ENCODE measurements at regions not wholly inside any gene's neighbourhood (a gene's known extent, or its start where the extent isn't known, plus 50 kb on each side); places are given as distances from the start of the nearest gene placed in this dataset.

DNA sequence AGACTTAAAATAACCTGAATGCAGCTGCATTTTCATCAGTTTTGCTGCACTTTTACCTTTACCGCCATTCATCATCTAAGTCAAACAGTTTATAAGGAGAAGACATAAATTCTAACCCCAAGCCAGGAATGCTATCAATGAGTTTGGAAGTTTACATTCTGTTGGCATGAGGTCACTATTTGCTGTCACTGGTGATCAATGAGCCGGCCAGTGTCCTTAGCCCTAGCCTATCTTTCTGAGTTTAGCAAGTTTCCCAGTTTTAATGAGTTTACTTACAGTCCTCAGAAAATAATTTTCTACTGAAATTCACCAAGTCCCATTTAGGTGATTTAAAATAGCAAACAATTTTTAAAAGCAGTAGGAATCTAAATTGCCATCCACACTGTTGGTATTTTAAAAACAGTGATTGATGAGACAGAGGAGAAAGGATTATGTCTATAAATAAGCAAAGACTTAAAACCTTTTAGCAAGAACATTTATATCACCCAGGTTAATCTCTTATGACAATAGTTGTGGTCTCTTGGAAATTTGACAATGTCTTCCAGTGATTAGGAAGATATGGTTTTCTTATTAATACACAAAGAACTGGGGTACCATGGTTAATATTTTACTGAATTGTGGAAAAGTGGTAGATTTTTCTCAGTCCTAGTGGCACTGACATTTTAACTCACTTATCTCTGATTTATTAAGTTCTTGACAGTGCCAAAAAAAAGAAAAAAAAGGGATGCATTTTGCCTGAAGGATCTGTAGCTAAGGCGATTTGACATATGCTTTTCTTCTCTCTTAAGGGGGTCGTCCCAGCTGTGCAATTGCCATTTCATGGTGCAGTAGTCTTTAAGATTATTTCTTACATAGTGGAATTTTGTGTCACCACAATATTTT lies 443.4 kb upstream of the ANKRD30A start:
- no peak for TF ChIP-seq SREBF2 (IDR thresholded peaks at IDR 0.05; ENCODE audit: low read length)
- TF ChIP-seq, protein P1, sequence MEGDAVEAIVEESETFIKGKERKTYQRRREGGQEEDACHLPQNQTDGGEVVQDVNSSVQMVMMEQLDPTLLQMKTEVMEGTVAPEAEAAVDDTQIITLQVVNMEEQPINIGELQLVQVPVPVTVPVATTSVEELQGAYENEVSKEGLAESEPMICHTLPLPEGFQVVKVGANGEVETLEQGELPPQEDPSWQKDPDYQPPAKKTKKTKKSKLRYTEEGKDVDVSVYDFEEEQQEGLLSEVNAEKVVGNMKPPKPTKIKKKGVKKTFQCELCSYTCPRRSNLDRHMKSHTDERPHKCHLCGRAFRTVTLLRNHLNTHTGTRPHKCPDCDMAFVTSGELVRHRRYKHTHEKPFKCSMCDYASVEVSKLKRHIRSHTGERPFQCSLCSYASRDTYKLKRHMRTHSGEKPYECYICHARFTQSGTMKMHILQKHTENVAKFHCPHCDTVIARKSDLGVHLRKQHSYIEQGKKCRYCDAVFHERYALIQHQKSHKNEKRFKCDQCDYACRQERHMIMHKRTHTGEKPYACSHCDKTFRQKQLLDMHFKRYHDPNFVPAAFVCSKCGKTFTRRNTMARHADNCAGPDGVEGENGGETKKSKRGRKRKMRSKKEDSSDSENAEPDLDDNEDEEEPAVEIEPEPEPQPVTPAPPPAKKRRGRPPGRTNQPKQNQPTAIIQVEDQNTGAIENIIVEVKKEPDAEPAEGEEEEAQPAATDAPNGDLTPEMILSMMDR (IDR thresholded peaks at IDR 0.05 in 2 of 3, conservative IDR thresholded peaks at IDR 0.05 in 1 of 3; ENCODE audit: control insufficient read depth in 2 of 3, extremely low read depth in 1 of 3, insufficient read depth in 1 of 3, low read depth in 3 of 3, low read length in 3 of 3): no peak
- TF ChIP-seq, protein P2, sequence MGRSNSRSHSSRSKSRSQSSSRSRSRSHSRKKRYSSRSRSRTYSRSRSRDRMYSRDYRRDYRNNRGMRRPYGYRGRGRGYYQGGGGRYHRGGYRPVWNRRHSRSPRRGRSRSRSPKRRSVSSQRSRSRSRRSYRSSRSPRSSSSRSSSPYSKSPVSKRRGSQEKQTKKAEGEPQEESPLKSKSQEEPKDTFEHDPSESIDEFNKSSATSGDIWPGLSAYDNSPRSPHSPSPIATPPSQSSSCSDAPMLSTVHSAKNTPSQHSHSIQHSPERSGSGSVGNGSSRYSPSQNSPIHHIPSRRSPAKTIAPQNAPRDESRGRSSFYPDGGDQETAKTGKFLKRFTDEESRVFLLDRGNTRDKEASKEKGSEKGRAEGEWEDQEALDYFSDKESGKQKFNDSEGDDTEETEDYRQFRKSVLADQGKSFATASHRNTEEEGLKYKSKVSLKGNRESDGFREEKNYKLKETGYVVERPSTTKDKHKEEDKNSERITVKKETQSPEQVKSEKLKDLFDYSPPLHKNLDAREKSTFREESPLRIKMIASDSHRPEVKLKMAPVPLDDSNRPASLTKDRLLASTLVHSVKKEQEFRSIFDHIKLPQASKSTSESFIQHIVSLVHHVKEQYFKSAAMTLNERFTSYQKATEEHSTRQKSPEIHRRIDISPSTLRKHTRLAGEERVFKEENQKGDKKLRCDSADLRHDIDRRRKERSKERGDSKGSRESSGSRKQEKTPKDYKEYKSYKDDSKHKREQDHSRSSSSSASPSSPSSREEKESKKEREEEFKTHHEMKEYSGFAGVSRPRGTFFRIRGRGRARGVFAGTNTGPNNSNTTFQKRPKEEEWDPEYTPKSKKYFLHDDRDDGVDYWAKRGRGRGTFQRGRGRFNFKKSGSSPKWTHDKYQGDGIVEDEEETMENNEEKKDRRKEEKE (IDR thresholded peaks at IDR 0.05): no peak
